Trophoblast cell (in vitro differentiated cells and primary cell): ENCODE measurements at regions not wholly inside any gene's neighbourhood (a gene's known extent, or its start where the extent isn't known, plus 50 kb on each side); places are given as distances from the start of the nearest gene placed in this dataset.

ENCODE experiments used
- DNase-seq, 2 donors: peaks; one replicate each; pipeline ENCODE4 v3.0.0-alpha.2; 2016
- H2AFZ ChIP-seq: 2 replicates; pipeline ENCODE4 v1.6.1; 2013; ENCODE audit warnings: low read length, moderate library complexity, mild to moderate bottlenecking; ENCODE audit not compliant: insufficient read depth, poor library complexity
- H2AK5ac ChIP-seq: 2 replicates; pipeline ENCODE4 v1.6.1; 2013; ENCODE audit warnings: mild to moderate bottlenecking, low read length
- H2BK120ac ChIP-seq: 2 replicates; pipeline ENCODE4 v1.6.1; 2013; ENCODE audit warnings: low read length, mild to moderate bottlenecking, moderate library complexity; ENCODE audit not compliant: insufficient read depth, poor library complexity
- H2BK12ac ChIP-seq: 2 replicates; pipeline ENCODE4 v1.6.1; 2013; ENCODE audit warnings: mild to moderate bottlenecking, low read length, moderate library complexity
- H2BK5ac ChIP-seq: 2 replicates; pipeline ENCODE4 v1.6.1; 2013; ENCODE audit warnings: low read length, low read depth, moderate library complexity, mild to moderate bottlenecking; ENCODE audit not compliant: poor library complexity
- H3K14ac ChIP-seq: 2 replicates; pipeline ENCODE4 v1.6.1; 2013; ENCODE audit warnings: mild to moderate bottlenecking, low read length
- H3K18ac ChIP-seq: 2 replicates; pipeline ENCODE4 v1.6.1; 2013; ENCODE audit warnings: mild to moderate bottlenecking, low read length
- H3K23ac ChIP-seq: 2 replicates; pipeline ENCODE4 v1.6.1; 2013; ENCODE audit warnings: low read length
- H3K27ac ChIP-seq: 2 replicates; pipeline ENCODE4 v1.5.1; 2013; ENCODE audit warnings: low read depth, mild to moderate bottlenecking, inconsistent platforms, low read length, moderate library complexity
- H3K27me3 ChIP-seq: 2 replicates; pipeline ENCODE4 v1.6.1; 2013; ENCODE audit warnings: inconsistent platforms, mild to moderate bottlenecking, low read length, moderate library complexity; ENCODE audit not compliant: insufficient read depth
- H3K36me3 ChIP-seq, 2 experiments: 1 replicate in 1 of 2; 2 replicates in 1 of 2; pipeline ENCODE4 v1.6.1; 2013; ENCODE audit warnings: low read length in 2 of 2, mild to moderate bottlenecking in 2 of 2, moderate library complexity in 1 of 2; ENCODE audit not compliant: insufficient read depth in 2 of 2, control insufficient read depth in 1 of 2
- H3K4ac ChIP-seq: 2 replicates; pipeline ENCODE4 v1.6.1; 2013; ENCODE audit warnings: low read depth, mild to moderate bottlenecking, low read length, moderate library complexity
- H3K4me1 ChIP-seq, 2 experiments: 1 replicate in 1 of 2; 2 replicates in 1 of 2; pipeline ENCODE4 v1.6.1; 2013; ENCODE audit warnings: low read length in 2 of 2, mild to moderate bottlenecking in 2 of 2, moderate library complexity in 1 of 2; ENCODE audit not compliant: insufficient read depth in 2 of 2, control insufficient read depth in 1 of 2
- H3K4me2 ChIP-seq: 2 replicates; pipeline ENCODE4 v1.6.1; 2013; ENCODE audit warnings: inconsistent platforms, mild to moderate bottlenecking, low read length, moderate library complexity
- H3K4me3 ChIP-seq: 2 replicates; pipeline ENCODE4 v1.5.1; 2013; ENCODE audit warnings: mild to moderate bottlenecking, low read depth, low read length, inconsistent platforms
- H3K79me1 ChIP-seq: one replicate; pipeline ENCODE4 v1.6.1; 2013; ENCODE audit warnings: low read length
- H3K79me2 ChIP-seq: 2 replicates; pipeline ENCODE4 v1.6.1; 2013; ENCODE audit warnings: low read length, mild to moderate bottlenecking; ENCODE audit not compliant: control insufficient read depth, insufficient read depth, poor library complexity
- H3K9ac ChIP-seq: 2 replicates; pipeline ENCODE4 v1.6.1; 2013; ENCODE audit warnings: mild to moderate bottlenecking, low read length
- H3K9me3 ChIP-seq: 2 replicates; pipeline ENCODE4 v1.6.1; 2013; ENCODE audit warnings: low read depth, mild to moderate bottlenecking, control low read depth, inconsistent platforms, low read length; ENCODE audit not compliant: insufficient read depth
- H4K12ac ChIP-seq: 2 replicates; pipeline ENCODE4 v1.6.1; 2013; ENCODE audit warnings: low read depth, mild to moderate bottlenecking, low read length, moderate library complexity
- H4K8ac ChIP-seq: 2 replicates; pipeline ENCODE4 v1.6.1; 2013; ENCODE audit warnings: low read depth, mild to moderate bottlenecking, low read length, moderate library complexity
- H4K91ac ChIP-seq: one replicate; pipeline ENCODE4 v1.6.1; 2013; ENCODE audit warnings: low read depth, mild to moderate bottlenecking, low read length, moderate library complexity
- WGBS: extraction: QIAGEN DNeasy Blood & Tissue Kit; methylation state at CpG from one replicate; pipeline ENCODE4 v1.1.7; 2013; ENCODE audit warnings: missing lambda C conversion rate; ENCODE audit not compliant: insufficient read length, insufficient coverage; ENCODE audit errors: extremely low coverage; 5-methylcytosine and 5-hydroxymethylcytosine counted together

GRCh38 chr10:7479861-7480598 lies 69.2 kb upstream of the SFMBT2 start:
- Histone ChIP-seq H4K8ac (no peak overlapping the region), H4K91ac (no peak overlapping the region), H3K27me3 (no peaks in the 10 kb centered on the region), H2AK5ac (no peak overlapping the region), H3K9me3 (no peaks in the 10 kb centered on the region), H3K9ac (no peak overlapping the region), H3K27ac (no peak overlapping the region), H3K23ac (no peak overlapping the region), H2BK12ac (no peak overlapping the region), H3K36me3 (no peaks in the 10 kb centered on the region), H2BK5ac (no peak overlapping the region), H3K79me1 (no peaks in the 10 kb centered on the region), H3K4me3 (no peak overlapping the region), H2AFZ (no peak overlapping the region), H3K79me2 (no peaks in the 10 kb centered on the region), H2BK120ac (no peak overlapping the region), H3K4me2 (no peak overlapping the region), H4K12ac (no peak overlapping the region), H3K4me1 (no peaks in the 10 kb centered on the region), H3K4ac (no peak overlapping the region), H3K18ac (no peak overlapping the region), H3K14ac (no peak overlapping the region)
- WGBS: no CpG with 5 or more reads among the region's 13 CpGs
- DNase-seq: no peak

- Histone ChIP-seq H3K4me1 (no peaks in the 10 kb centered on the region), H3K4me2 (no peak overlapping the region), H4K12ac (no peak overlapping the region), H4K8ac (no peak overlapping the region), H2BK12ac (no peak overlapping the region), H3K27me3 (no peaks in the 10 kb centered on the region), H2BK120ac (no peak overlapping the region), H3K9ac (no peak overlapping the region), H3K27ac (no peak overlapping the region), H2AFZ (no peak overlapping the region), H3K36me3 (no peaks in the 10 kb centered on the region), H3K79me2 (no peaks in the 10 kb centered on the region), H4K91ac (no peak overlapping the region), H3K14ac (no peak overlapping the region), H3K4me3 (no peak overlapping the region), H3K18ac (no peak overlapping the region), H3K79me1 (no peaks in the 10 kb centered on the region), H3K23ac (no peak overlapping the region), H3K4ac (no peak overlapping the region), H2BK5ac (no peak overlapping the region), H3K9me3 (no peaks in the 10 kb centered on the region), H2AK5ac (no peak overlapping the region)
- no CpG with 5 or more reads among the region's 4 CpGs for WGBS
- no peak for DNase-seq
These were observed 68.1 kb upstream of the SFMBT2 start for GRCh38 chr10:7478727-7479457.

GRCh38 chr10:7477538-7478334 lies 66.9 kb upstream of the SFMBT2 start:
- H2AFZ ChIP-seq: no peak overlapping the region

GRCh38 chr10:7475939-7476338 lies 65.1 kb upstream of the SFMBT2 start:
- Histone ChIP-seq H3K27ac (no peak overlapping the region), H3K36me3 (no peaks in the 10 kb centered on the region), H3K79me1 (no peaks in the 10 kb centered on the region), H3K9ac (no peak overlapping the region), H3K18ac (no peak overlapping the region), H3K79me2 (no peaks in the 10 kb centered on the region), H3K4me2 (no peak overlapping the region), H3K4me1 (no peaks in the 10 kb centered on the region), H3K4me3 (no peak overlapping the region), H3K4ac (no peak overlapping the region), H2BK120ac (no peak overlapping the region), H3K14ac (no peak overlapping the region), H4K8ac (no peak overlapping the region), H2AK5ac (no peak overlapping the region), H3K27me3 (no peaks in the 10 kb centered on the region), H4K91ac (no peak overlapping the region), H3K9me3 (no peaks in the 10 kb centered on the region), H2BK5ac (no peak overlapping the region), H2BK12ac (no peak overlapping the region), H4K12ac (no peak overlapping the region), H3K23ac (no peak overlapping the region), H2AFZ (no peak overlapping the region)
- no peak for DNase-seq
- WGBS: no CpG with 5 or more reads among the region's 5 CpGs

More at GRCh38 chr10:7477538-7478334, 66.9 kb upstream of the SFMBT2 start:
- no peak overlapping the region for H4K8ac ChIP-seq
- no peak overlapping the region for H3K18ac ChIP-seq
- H4K91ac ChIP-seq: no peak overlapping the region
- no CpG with 5 or more reads among the region's 10 CpGs for WGBS
- no peak overlapping the region for H4K12ac ChIP-seq
- no peak overlapping the region for H3K14ac ChIP-seq
- no peak overlapping the region for H3K4ac ChIP-seq
- H3K4me1 ChIP-seq: no peaks in the 10 kb centered on the region
- H3K4me3 ChIP-seq: no peak overlapping the region
- H2BK12ac ChIP-seq: no peak overlapping the region
- no peak overlapping the region for H2BK5ac ChIP-seq
- H3K79me2 ChIP-seq: no peaks in the 10 kb centered on the region
- no peaks in the 10 kb centered on the region for H3K79me1 ChIP-seq
- no peaks in the 10 kb centered on the region for H3K9me3 ChIP-seq
- H2AK5ac ChIP-seq: no peak overlapping the region
- H2BK120ac ChIP-seq: no peak overlapping the region
- no peak overlapping the region for H3K4me2 ChIP-seq
- no peaks in the 10 kb centered on the region for H3K36me3 ChIP-seq
- DNase-seq: peak in 1 of 2 donors; percentile 37
- no peak overlapping the region for H3K9ac ChIP-seq
- H3K27me3 ChIP-seq: no peaks in the 10 kb centered on the region
- H3K27ac ChIP-seq: no peak overlapping the region
- no peak overlapping the region for H3K23ac ChIP-seq
